ENCODE measurements at regions not wholly inside any gene's neighbourhood (a gene's known extent, or its start where the extent isn't known, plus 50 kb on each side); places are given as distances from the start of the nearest gene placed in this dataset.
"Not testable (repeated sequence)": the region's sequence is repeated elsewhere in the genome, so short reads cannot be mapped to it uniquely, and the experiment has no call there.

GRCh38 chr11:39462506-39462905 lies 1996.9 kb downstream of the LRRC4C start:
- no peak for DNase-seq (ENCODE audit: low read depth)

DNA sequence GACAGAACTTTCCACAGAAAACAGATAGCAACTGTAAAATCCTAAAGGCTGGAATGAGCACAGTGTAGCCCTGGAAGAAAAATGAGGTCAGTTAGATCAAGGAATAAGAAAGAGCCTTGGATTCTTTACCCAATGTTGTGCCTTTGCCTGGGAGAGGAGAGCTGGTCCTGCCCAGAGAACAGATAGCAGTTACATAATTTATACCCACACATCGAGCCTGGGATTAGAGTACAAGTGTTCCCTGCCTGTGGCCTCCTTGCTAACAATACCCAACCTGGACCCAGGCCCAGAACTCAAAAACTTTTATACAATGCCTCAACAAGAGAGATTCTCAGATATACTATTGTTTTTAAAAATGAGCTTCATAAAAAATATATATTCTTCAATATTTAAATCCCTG lies 1998.4 kb downstream of the LRRC4C start:
- DNase-seq (ENCODE audit: low read depth): no peak

GRCh38 chr11:39459606-39460005 lies 1999.8 kb downstream of the LRRC4C start:
- DNase-seq (ENCODE audit: low read depth): no peak

- DNase-seq (ENCODE audit: low read depth): no peak
Observed at GRCh38 chr11:39458481-39458880, 2001.0 kb downstream of the LRRC4C start.

GRCh38 chr11:39443424-39444022 lies 2015.9 kb downstream of the LRRC4C start:
- no peak for DNase-seq (ENCODE audit: low read depth)

GRCh38 chr11:39442177-39442576 lies 2017.3 kb downstream of the LRRC4C start:
- DNase-seq (ENCODE audit: low read depth): no peak

DNA sequence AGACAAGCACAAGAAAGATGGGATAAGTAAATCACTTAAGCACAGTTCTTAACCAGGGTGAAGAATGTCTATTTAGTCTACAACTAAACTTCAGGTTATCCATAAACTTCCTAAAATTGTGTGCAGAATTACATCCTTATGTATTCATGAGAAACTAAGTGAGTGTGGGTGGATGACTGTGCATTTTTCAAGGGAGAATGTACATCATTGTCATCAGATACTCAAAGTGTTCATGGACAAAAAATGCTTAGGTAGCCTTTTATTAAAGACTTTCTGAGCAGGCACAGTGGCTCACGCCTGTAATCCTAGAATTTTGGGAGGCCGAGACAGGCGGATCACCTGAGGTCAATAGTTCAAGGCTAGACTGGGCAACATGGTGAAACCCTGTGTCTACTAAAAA lies 2023.8 kb downstream of the LRRC4C start:
- no peak for DNase-seq (ENCODE audit: low read depth)

- DNase-seq (ENCODE audit: low read depth): no peak
Observed at GRCh38 chr11:39434466-39434865, 2025.0 kb downstream of the LRRC4C start.

DNA sequence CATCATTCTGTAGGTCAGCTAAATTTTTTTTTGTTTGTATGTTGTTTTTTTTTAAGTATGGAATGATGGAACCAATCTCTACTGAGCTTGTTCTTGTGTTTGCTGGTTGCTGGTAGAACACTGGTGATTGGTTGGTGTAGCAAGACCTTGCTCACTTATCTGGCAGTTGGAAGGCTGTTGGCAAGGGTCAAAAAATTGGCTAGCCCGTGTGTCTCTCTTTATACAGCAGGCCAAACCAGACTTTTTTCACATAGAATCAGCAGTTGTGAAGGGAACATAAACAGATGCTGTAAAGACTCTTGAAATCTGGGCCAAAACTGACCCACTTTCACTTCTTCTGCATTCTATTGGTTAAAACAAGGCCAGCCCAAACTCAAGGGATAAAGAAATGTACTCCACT lies 2026.5 kb downstream of the LRRC4C start:
- no peak for DNase-seq (ENCODE audit: low read depth)

DNA sequence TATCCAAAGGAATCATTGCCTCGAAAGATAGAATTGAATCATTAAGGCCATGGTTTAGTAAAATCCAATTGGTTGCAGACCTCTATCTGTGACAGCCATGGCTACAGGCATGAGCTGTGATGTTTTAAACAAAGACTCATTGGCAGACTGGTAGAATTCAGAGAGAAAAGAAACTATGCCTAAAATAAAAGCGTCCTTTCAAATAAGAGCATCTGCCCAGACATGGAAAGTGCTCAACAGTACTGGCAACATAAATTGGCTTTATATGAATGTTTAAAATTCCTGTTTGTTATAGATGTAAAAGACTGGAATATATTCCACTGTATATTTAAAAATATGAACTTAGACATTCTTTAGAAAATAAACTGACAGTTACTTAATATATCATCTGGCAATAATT lies 2034.2 kb downstream of the LRRC4C start:
- DNase-seq (ENCODE audit: low read depth): no peak

DNA sequence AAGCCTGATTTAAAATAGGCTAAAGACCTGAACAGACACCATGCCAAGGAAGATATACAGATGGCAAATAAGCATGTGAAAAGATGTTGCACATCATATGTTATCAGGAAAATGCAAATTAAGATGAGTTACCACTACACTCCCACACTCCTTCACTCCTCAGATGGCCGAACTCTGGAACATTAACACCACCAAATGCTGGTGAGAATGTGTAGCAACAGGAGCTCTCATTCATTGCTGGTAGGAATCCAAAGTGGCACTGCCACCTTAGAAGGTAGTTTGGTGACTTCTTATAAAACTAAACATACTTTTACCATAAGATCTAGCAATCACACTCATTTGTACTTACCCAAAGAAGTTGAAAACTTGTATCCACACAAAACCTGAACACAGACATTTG lies 2047.3 kb downstream of the LRRC4C start:
- no peak for DNase-seq (ENCODE audit: low read depth)

DNA sequence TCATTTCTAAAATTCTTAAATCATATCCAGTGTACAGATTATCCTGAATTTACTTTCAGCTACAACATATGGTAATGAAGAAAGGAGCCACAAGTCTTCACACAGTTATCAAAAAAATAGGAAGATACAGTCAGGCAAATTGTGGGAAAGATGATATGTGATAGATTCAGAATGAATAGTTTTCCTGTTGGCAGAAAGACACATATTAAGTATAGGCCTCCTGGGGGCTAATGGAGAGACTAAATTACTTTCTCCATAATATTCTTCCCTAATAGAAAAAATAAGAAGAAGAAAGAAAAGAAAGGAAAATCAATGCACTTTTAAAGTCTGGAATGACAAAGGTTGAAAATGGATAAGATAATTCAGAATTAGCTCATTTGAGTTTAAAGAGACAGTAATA lies 2073.5 kb downstream of the LRRC4C start:
- no peak for DNase-seq (ENCODE audit: low read depth)

- DNase-seq (ENCODE audit: low read depth): no peak
Observed at GRCh38 chr11:39374963-39375698, 2084.3 kb downstream of the LRRC4C start.

DNA sequence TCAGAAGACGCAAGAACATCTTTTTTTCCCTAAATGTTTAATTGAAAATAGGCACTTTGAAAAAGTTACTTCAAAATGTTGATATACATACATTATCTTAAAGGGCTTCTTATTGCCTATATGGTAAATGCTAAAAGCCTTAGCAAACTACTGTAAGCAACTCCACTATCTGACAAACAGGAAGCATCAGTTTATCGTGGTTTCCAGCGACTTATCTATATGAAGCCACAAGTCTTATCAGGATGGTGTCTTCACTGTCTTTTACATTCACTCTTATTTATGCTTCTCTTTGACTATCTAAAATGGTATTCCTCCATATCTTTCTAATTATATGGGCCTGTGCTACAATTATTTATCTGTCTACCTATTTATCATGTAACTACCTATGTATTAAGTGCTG lies 2091.9 kb downstream of the LRRC4C start:
- DNase-seq (ENCODE audit: low read depth): no peak

GRCh38 chr11:39365809-39366436 lies 2093.5 kb downstream of the LRRC4C start:
- DNase-seq (ENCODE audit: low read depth): no peak

DNA sequence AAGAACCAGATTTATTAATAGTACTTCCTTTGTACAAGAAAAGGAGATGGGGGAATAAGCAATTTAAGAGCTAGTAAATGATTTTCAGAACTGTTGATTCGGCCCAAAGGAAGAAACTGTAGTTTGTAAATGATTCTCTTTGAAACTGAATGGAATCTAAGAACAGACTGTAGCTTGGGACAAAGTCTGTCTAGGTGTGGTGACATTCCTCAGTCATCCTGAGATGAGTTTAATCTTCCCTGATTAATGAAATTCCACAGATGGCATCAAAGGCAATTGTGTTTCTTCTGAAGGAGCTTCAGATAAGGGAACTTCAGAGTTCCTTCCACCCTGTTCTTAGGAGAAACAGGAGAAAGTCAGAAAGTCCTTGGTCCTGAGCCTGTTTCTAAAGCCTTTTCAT lies 2095.9 kb downstream of the LRRC4C start:
- no peak for DNase-seq (ENCODE audit: low read depth)

DNA sequence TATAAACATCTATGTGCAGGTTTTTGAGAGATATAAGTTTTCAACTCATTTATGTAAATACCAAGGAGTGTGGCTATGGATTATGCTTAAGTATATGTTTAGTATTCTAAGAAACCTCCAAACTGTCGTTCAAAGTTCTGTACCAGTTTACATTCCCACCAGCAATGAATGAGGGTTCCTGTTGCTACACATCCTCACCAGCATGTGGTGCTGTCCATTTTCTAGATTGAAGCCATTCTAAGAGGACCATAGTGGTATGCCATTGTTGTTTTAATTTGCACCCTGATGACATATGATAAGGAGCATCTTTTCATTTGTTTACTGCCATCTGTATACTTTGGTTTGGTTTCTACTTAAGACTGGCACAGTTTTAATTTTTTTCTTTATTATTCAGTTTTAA lies 2097.9 kb downstream of the LRRC4C start:
- no peak for DNase-seq (ENCODE audit: low read depth)

DNA sequence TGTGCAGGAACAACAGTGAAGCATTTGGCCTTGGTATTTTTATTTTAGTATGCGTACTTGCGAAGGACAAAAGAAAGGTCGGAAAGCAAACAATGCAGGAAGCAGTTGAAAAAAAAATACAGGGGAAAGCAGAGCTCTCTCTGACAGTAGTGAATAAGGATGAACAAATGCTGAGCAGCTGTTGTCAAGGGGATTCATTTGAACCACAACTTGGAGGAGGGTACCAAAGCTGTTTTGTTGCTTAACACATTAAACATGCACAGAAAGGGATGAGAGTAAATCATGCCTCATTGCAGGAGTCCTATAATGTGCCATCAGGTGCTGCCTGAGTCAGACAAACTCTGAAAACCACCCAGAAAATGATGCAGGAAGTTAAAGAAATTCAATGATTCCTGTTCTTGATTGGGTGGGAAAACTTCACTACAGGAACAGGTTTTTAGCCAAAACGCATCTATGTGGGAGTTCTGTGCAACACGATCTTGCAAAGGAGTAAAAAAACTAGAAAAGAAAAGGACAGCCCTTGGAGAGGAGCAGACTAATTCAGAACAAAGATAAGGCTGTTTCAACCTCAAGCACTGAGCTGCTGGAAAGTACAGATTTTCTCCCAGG lies 2113.5 kb downstream of the LRRC4C start:
- DNase-seq (ENCODE audit: low read depth): no peak

DNA sequence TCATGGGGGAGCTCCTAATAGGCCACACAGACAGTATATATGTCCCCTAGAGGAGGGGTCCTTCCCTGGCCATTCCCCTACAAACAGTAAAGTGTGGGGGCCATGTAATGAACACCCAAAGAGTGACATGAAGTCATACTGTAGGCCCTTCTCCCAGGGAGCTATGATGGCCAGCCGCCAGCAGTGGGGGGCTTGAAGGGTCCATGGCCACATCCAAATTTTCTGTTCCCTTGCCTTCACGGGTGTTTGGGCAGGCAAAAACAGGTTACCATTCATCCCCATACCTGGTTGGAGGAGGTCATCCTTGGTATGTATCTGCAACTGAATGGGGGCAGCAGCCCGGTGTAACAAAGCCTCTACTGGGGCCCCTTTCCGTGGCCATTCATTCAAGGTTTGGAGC lies 2118.0 kb downstream of the LRRC4C start:
- DNase-seq (ENCODE audit: low read depth): no peak

DNA sequence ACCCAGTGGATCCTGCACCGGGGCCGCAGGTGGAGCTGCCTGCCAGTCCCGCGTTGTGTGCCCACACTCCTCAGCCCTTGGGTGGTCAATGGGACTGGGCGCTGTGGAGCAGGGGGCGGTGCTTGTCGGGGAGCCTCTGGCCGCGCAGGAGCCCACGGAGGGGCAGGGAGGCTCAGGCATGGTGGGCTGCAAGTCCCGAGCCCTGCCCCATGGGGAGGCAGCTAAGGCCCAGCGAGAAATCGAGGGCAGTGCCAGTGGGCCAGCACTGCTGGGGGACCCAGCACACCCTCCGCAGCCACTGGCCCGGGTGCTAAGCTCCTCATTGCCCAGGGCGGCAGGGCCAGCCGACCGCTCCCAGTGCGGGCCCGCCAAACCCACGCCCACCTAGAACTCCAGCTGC lies 2126.4 kb downstream of the LRRC4C start:
- not testable (repeated sequence) for DNase-seq (ENCODE audit: low read depth)

GRCh38 chr11:39327302-39327701 lies 2132.2 kb downstream of the LRRC4C start:
- DNase-seq (ENCODE audit: low read depth): no peak

GRCh38 chr11:39311888-39312287 lies 2147.6 kb downstream of the LRRC4C start:
- DNase-seq (ENCODE audit: low read depth): not testable (repeated sequence)

GRCh38 chr11:39304586-39304985 lies 2154.9 kb downstream of the LRRC4C start:
- no peak for DNase-seq (ENCODE audit: low read depth)
